HCT116 (cell line): ENCODE measurements at regions not wholly inside any gene's neighbourhood (a gene's known extent, or its start where the extent isn't known, plus 50 kb on each side); places are given as distances from the start of the nearest gene placed in this dataset.

Experiments
- ATAC-seq: fragments of 200-7000 bp; cut with Tn5 transposase; 2 replicates; pipeline ENCODE4 v1.9.1; 2020; ENCODE audit warnings: mild to moderate bottlenecking, moderate library complexity
- BruUV-seq: library from RNA; stranded (reverse); fragments of 400-500 nt; replicated peaks from 2 replicates; lab custom pipeline; 2021; lab: Mats Ljungman, UMichigan
- CTCF ChIA-PET: fragments of 300-600 bp; sonication (Branson Sonifier 250); formaldehyde crosslinking; loops from one replicate; lab custom pipeline; 2021; ENCODE audit warnings: antibody characterized with exemption; lab: Charles Lee
- POLR2A ChIA-PET: fragments of 300-600, 350-600 bp; sonication (Branson Sonifier 250); formaldehyde crosslinking; loops from one replicate; lab custom pipeline; 2021; ENCODE audit warnings: antibody characterized with exemption; lab: Charles Lee
- RAD21 ChIA-PET, 2 experiments: fragments of 300-600 bp; sonication (Branson Sonifier 250); formaldehyde crosslinking; loops; one replicate each; lab custom pipeline; 2023; ENCODE audit warnings: low total read pairs in 2 of 2; ENCODE audit not compliant: uncharacterized antibody in 2 of 2, unreplicated experiment in 2 of 2, low non-redundant PET in 1 of 2; lab: Charles Lee
- DNase-seq: peaks from one replicate; pipeline ENCODE4 v3.0.0-alpha.2; 2010; ENCODE audit warnings: low read depth, low spot score
- H2AFZ ChIP-seq: fragments of 200-600 bp; shearing (Covaris generic), sonication (generic); 2 replicates; pipeline ENCODE4 v1.6.1; 2017; ENCODE audit warnings: low read depth, mixed run types, mixed read lengths, antibody characterized with exemption, low read length; ENCODE audit not compliant: poor library complexity, severe bottlenecking
- H3K27ac ChIP-seq: 2 replicates; pipeline ENCODE4 v1.5.1; 2012; ENCODE audit warnings: low read depth, low read length
- H3K27me3 ChIP-seq: fragments of 200-600 bp; sonication (generic); 2 replicates; pipeline ENCODE4 v1.6.1; 2016; ENCODE audit warnings: mixed run types, low read length, mixed read lengths; ENCODE audit not compliant: insufficient read depth
- H3K36me3 ChIP-seq, 2 experiments: fragments of 200-500 bp in 1 of 2; fragments of 200-600 bp in 1 of 2; sonication (Bioruptor generic) in 1 of 2; sonication (generic) in 1 of 2; 2 replicates each; pipeline versions ENCODE4 v1.5.1 to v1.6.1; 2014 to 2016; ENCODE audit warnings: low read length in 2 of 2, inconsistent platforms in 1 of 2, mixed read lengths in 1 of 2, mixed run types in 1 of 2; ENCODE audit not compliant: insufficient read depth in 2 of 2, control insufficient read depth in 1 of 2
- H3K4me1 ChIP-seq, 2 experiments: fragments of 200-600 bp in 1 of 2; sonication (generic) in 1 of 2; 2 replicates each; pipeline versions ENCODE4 v1.5.1 to v1.6.1; 2012 to 2017; ENCODE audit warnings: low read length in 2 of 2, inconsistent platforms in 1 of 2, mild to moderate bottlenecking in 1 of 2, mixed read lengths in 1 of 2, mixed run types in 1 of 2, moderate library complexity in 1 of 2; ENCODE audit not compliant: insufficient read depth in 2 of 2, control insufficient read depth in 1 of 2
- H3K4me2 ChIP-seq: fragments of 200-600 bp; sonication (generic); 2 replicates; pipeline ENCODE4 v1.6.1; 2017; ENCODE audit warnings: mixed run types, low read length, mixed read lengths
- H3K4me3 ChIP-seq, 2 experiments: fragments of 200-600 bp in 1 of 2; sonication (generic) in 1 of 2; replicated peaks in 1 of 2; 2 replicates each; pipeline ENCODE4 v1.5.1; 2011 to 2016; ENCODE audit warnings: low read length in 2 of 2, control low read depth in 1 of 2, low read depth in 1 of 2, mild to moderate bottlenecking in 1 of 2, mixed read lengths in 1 of 2, mixed run types in 1 of 2
- H3K79me2 ChIP-seq: fragments of 200-600 bp; sonication (generic); 2 replicates; pipeline ENCODE4 v1.6.1; 2017; ENCODE audit warnings: mild to moderate bottlenecking, mixed run types, low read length, moderate library complexity, mixed read lengths; ENCODE audit not compliant: insufficient read depth
- H3K9ac ChIP-seq: fragments of 200-600 bp; sonication (generic); 2 replicates; pipeline ENCODE4 v1.6.1; 2016; ENCODE audit warnings: low read length, mixed read lengths
- H3K9me2 ChIP-seq: fragments of 200-600 bp; sonication (generic), shearing (Covaris generic); 2 replicates; pipeline ENCODE4 v1.6.1; 2017; ENCODE audit warnings: mixed run types, mild to moderate bottlenecking, moderate library complexity; ENCODE audit not compliant: insufficient read depth
- H3K9me3 ChIP-seq, 2 experiments: fragments of 200-500 bp in 1 of 2; fragments of 200-600 bp in 1 of 2; sonication (Bioruptor generic) in 1 of 2; sonication (generic) in 1 of 2; 2 replicates each; pipeline ENCODE4 v1.6.1; 2014 to 2017; ENCODE audit warnings: low read length in 2 of 2, mixed read lengths in 2 of 2, inconsistent platforms in 1 of 2, low read depth in 1 of 2, mild to moderate bottlenecking in 1 of 2, mixed run types in 1 of 2, moderate library complexity in 1 of 2; ENCODE audit not compliant: control insufficient read depth in 1 of 2, insufficient read depth in 1 of 2
- H4K20me1 ChIP-seq: fragments of 200-600 bp; sonication (generic), shearing (Covaris generic); 2 replicates; pipeline ENCODE4 v1.6.1; 2017; ENCODE audit warnings: mixed run types, mild to moderate bottlenecking, moderate library complexity; ENCODE audit not compliant: insufficient read depth
- RAD21 ChIP-seq: IDR thresholded peaks from 2 replicates; pipeline ENCODE4 v1.6.1; 2012; ENCODE audit warnings: low read depth, mild to moderate bottlenecking
- intact Hi-C: fragments of 100-400 bp; cut with micrococcal nuclease; formaldehyde crosslinking; loops from 2 replicates; pipeline ENCODE4 v1.10.0; 2022
- TF ChIP-seq, protein P1 (sequence below): IDR thresholded peaks from 2 replicates; pipeline ENCODE4 v1.6.1; 2012; ENCODE audit warnings: low read depth
- TF ChIP-seq, protein P2 (sequence below), 3 experiments: fragments of 200-600 bp in 1 of 3; sonication (generic) in 1 of 3; IDR thresholded peaks in 2 of 3; conservative IDR thresholded peaks in 1 of 3; 2 replicates each; pipeline ENCODE4 v1.5.1; 2012 to 2017; ENCODE audit warnings: low read depth in 2 of 3, low read length in 2 of 3, antibody characterized with exemption in 1 of 3, borderline replicate concordance in 1 of 3, control low read depth in 1 of 3, mild to moderate bottlenecking in 1 of 3, mixed read lengths in 1 of 3, mixed run types in 1 of 3, moderate library complexity in 1 of 3; ENCODE audit not compliant: insufficient read depth in 1 of 3

DNA sequence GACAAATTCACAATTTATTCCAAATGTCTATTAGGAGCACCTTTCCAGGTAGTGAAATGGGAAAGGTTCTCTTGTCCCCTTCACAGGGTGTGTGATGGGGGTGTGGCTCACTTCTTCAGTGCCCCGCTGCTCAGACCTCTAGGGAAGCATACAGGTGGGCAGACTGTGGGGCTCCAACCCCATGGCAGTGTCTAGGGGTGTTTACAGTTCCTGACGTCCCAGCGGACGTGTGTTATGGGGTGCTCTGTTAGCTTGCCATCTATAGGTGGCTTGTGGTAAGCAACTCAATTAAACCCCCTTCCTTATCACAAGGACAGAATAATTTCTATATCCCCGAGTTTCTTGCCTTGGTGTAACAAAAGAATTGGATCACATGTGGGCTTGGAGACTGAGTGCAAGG, 67.4 kb upstream of the SPINK5 start:
- peaks cover 5% of the 10 kb centered on the region; the same call in 1 of the 2 replicates for H3K27me3 ChIP-seq
- H3K27ac ChIP-seq, result no peak overlapping the region
- no peaks in the 10 kb centered on the region for H3K4me1 ChIP-seq
- DNase-seq (no peak), ATAC-seq (peak; percentile 54; the same call in 1 of the 2 replicates)
- H3K79me2 ChIP-seq, result no peaks in the 10 kb centered on the region
- H2AFZ ChIP-seq, result no peak overlapping the region
- no peaks in the 10 kb centered on the region for H3K9me2 ChIP-seq
- H3K4me2 ChIP-seq, result no peak overlapping the region
- no peaks in the 10 kb centered on the region for H4K20me1 ChIP-seq
- no peak overlapping the region for H3K9ac ChIP-seq
- no TSS peak for BruUV-seq
- intact Hi-C loops, result no loop called here
- H3K4me3 ChIP-seq, result no peak overlapping the region
- TF ChIP-seq, protein P1, sequence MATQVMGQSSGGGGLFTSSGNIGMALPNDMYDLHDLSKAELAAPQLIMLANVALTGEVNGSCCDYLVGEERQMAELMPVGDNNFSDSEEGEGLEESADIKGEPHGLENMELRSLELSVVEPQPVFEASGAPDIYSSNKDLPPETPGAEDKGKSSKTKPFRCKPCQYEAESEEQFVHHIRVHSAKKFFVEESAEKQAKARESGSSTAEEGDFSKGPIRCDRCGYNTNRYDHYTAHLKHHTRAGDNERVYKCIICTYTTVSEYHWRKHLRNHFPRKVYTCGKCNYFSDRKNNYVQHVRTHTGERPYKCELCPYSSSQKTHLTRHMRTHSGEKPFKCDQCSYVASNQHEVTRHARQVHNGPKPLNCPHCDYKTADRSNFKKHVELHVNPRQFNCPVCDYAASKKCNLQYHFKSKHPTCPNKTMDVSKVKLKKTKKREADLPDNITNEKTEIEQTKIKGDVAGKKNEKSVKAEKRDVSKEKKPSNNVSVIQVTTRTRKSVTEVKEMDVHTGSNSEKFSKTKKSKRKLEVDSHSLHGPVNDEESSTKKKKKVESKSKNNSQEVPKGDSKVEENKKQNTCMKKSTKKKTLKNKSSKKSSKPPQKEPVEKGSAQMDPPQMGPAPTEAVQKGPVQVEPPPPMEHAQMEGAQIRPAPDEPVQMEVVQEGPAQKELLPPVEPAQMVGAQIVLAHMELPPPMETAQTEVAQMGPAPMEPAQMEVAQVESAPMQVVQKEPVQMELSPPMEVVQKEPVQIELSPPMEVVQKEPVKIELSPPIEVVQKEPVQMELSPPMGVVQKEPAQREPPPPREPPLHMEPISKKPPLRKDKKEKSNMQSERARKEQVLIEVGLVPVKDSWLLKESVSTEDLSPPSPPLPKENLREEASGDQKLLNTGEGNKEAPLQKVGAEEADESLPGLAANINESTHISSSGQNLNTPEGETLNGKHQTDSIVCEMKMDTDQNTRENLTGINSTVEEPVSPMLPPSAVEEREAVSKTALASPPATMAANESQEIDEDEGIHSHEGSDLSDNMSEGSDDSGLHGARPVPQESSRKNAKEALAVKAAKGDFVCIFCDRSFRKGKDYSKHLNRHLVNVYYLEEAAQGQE, result no peak
- TF ChIP-seq, protein P2, sequence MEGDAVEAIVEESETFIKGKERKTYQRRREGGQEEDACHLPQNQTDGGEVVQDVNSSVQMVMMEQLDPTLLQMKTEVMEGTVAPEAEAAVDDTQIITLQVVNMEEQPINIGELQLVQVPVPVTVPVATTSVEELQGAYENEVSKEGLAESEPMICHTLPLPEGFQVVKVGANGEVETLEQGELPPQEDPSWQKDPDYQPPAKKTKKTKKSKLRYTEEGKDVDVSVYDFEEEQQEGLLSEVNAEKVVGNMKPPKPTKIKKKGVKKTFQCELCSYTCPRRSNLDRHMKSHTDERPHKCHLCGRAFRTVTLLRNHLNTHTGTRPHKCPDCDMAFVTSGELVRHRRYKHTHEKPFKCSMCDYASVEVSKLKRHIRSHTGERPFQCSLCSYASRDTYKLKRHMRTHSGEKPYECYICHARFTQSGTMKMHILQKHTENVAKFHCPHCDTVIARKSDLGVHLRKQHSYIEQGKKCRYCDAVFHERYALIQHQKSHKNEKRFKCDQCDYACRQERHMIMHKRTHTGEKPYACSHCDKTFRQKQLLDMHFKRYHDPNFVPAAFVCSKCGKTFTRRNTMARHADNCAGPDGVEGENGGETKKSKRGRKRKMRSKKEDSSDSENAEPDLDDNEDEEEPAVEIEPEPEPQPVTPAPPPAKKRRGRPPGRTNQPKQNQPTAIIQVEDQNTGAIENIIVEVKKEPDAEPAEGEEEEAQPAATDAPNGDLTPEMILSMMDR (IDR thresholded peaks at IDR 0.05 in 2 of 3, conservative IDR thresholded peaks at IDR 0.05 in 1 of 3; ENCODE audit: borderline replicate concordance in 1 of 3, insufficient read depth in 1 of 3, low read depth in 2 of 3, low read length in 2 of 3), result 0 out of 6 replicates have a peak, but pooled peaks of 1 of the 3 experiments have one; percentile 6
- TF ChIP-seq RAD21, result no peak
- ChIA-PET RAD21 (no interaction called here), CTCF (no interaction called here), POLR2A (no interaction called here)
- no peaks in the 10 kb centered on the region for H3K9me3 ChIP-seq
- no peaks in the 10 kb centered on the region for H3K36me3 ChIP-seq
